Keratinocyte (primary cell): ENCODE measurements at regions not wholly inside any gene's neighbourhood (a gene's known extent, or its start where the extent isn't known, plus 50 kb on each side); places are given as distances from the start of the nearest gene placed in this dataset.

Experiments used
- DNase-seq: peaks from one replicate; pipeline ENCODE4 v3.0.0-alpha.2; 2011; ENCODE audit warnings: low read depth, missing footprints, low spot score
- FAIRE-seq: peaks from 2 replicates; lab custom pipeline; 2011; peaks lifted over from hg19 to GRCh38; lab: Jason Lieb, UNC
- H2AFZ ChIP-seq: 2 replicates; pipeline ENCODE4 v1.6.0; 2012; ENCODE audit warnings: low read length, control low read depth, inconsistent platforms; ENCODE audit not compliant: control insufficient read depth
- H3K27ac ChIP-seq: 2 replicates; pipeline ENCODE4 v1.5.1; 2011; ENCODE audit warnings: low read length; ENCODE audit not compliant: control insufficient read depth, insufficient read depth
- H3K27me3 ChIP-seq: 3 replicates; pipeline ENCODE4 v1.6.0; 2011; ENCODE audit warnings: low read length; ENCODE audit not compliant: control insufficient read depth, insufficient read depth; ENCODE audit errors: extremely low read depth
- H3K36me3 ChIP-seq, 2 experiments: 2 replicates in 1 of 2; 3 replicates in 1 of 2; pipeline ENCODE4 v1.5.1; 2011; ENCODE audit warnings: low read length in 2 of 2, mild to moderate bottlenecking in 1 of 2; ENCODE audit not compliant: control insufficient read depth in 2 of 2, insufficient read depth in 2 of 2; ENCODE audit errors: extremely low read depth in 1 of 2
- H3K4me1 ChIP-seq: 3 replicates; pipeline ENCODE4 v1.5.1; 2011; ENCODE audit warnings: low read length; ENCODE audit not compliant: control insufficient read depth, insufficient read depth; ENCODE audit errors: extremely low read depth
- H3K4me2 ChIP-seq: 3 replicates; pipeline ENCODE4 v1.6.0; 2011; ENCODE audit warnings: low read depth, low read length; ENCODE audit not compliant: control insufficient read depth, insufficient read depth; ENCODE audit errors: extremely low read depth
- H3K4me3 ChIP-seq, 3 experiments: fragments of 200-600 bp in 1 of 3; sonication (generic) in 1 of 3; 2 replicates in 2 of 3; 3 replicates in 1 of 3; pipeline ENCODE4 v1.5.1; 2011 to 2016; ENCODE audit warnings: low read length in 3 of 3, mild to moderate bottlenecking in 3 of 3, control low read depth in 2 of 3, inconsistent platforms in 1 of 3, low read depth in 1 of 3, mixed read lengths in 1 of 3, mixed run types in 1 of 3, moderate library complexity in 1 of 3; ENCODE audit not compliant: control insufficient read depth in 2 of 3, insufficient read depth in 2 of 3; ENCODE audit errors: extremely low read depth in 1 of 3
- H3K79me2 ChIP-seq: 2 replicates; pipeline ENCODE4 v1.6.0; 2012; ENCODE audit warnings: low read length; ENCODE audit not compliant: control insufficient read depth, insufficient read depth
- H3K9ac ChIP-seq: 3 replicates; pipeline ENCODE4 v1.6.0; 2011; ENCODE audit warnings: low read length; ENCODE audit not compliant: control insufficient read depth, insufficient read depth; ENCODE audit errors: extremely low read depth
- H3K9me1 ChIP-seq: 3 replicates; pipeline ENCODE4 v1.6.0; 2011; ENCODE audit warnings: low read length; ENCODE audit not compliant: control insufficient read depth, insufficient read depth; ENCODE audit errors: extremely low read depth
- H3K9me3 ChIP-seq: 2 replicates; pipeline ENCODE4 v1.5.1; 2012; ENCODE audit warnings: low read depth, low read length; ENCODE audit not compliant: control insufficient read depth
- H4K20me1 ChIP-seq: 3 replicates; pipeline ENCODE4 v1.6.0; 2011; ENCODE audit warnings: low read length; ENCODE audit not compliant: control insufficient read depth, insufficient read depth; ENCODE audit errors: extremely low read depth
- CTCF ChIP-seq, 3 experiments: IDR thresholded peaks in 1 of 3; conservative IDR thresholded peaks in 1 of 3; optimal IDR thresholded peaks in 1 of 3; 2 replicates in 2 of 3; 3 replicates in 1 of 3; pipeline versions ENCODE3 to v1.5.1; 2011; ENCODE audit warnings: low read length in 3 of 3, mild to moderate bottlenecking in 3 of 3, moderate library complexity in 2 of 3, control low read depth in 1 of 3, inconsistent platforms in 1 of 3; ENCODE audit not compliant: insufficient read depth in 2 of 3; ENCODE audit errors: extremely low read depth in 1 of 3
- EZH2 ChIP-seq: IDR thresholded peaks from one replicate; pipeline ENCODE4 v1.6.1; 2012; ENCODE audit warnings: inconsistent platforms, mild to moderate bottlenecking, low read length, moderate library complexity
- dilution Hi-C: fragments of 300-500 bp; cut with MboI; formaldehyde crosslinking; loops from one replicate; pipeline ENCODE4 v1.7.0; 2020; ENCODE audit warnings: low sequenced_read_pairs; ENCODE audit not compliant: extremely low pct_ligation_motif_present

DNA sequence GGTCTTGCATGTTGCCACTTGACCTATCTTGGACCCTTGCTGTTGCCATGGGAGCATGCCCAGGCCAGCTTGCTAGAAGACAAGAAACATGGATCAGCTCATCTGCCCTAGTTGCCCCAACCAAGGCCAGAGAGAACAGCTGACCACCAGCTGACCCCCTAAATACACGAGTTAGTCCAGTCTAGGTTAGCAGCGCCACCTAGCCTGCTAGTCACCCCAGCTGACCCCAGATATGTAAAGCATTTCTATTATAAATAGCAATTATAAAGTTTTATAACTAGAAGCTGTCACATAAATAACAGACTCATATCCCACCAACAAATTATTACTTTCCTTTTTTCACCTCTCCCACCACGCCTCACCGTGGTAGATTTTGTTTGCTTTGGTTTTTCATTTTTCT is 387.8 kb downstream of the RASEF start:
- no peaks in the 10 kb centered on the region for H4K20me1 ChIP-seq
- H3K36me3 ChIP-seq = no peaks in the 10 kb centered on the region
- dilution Hi-C loops = no loop called here
- no peaks in the 10 kb centered on the region for H3K27me3 ChIP-seq
- FAIRE-seq = no peak
- H3K9me1 ChIP-seq = no peaks in the 10 kb centered on the region
- no peak overlapping the region for H3K27ac ChIP-seq
- TF ChIP-seq CTCF (optimal IDR thresholded peaks at IDR 0.05 in 1 of 3, IDR thresholded peaks at IDR 0.05 in 1 of 3, conservative IDR thresholded peaks at IDR 0.05 in 1 of 3; ENCODE audit: extremely low read depth in 1 of 3, insufficient read depth in 2 of 3, low read length in 3 of 3) (no peak), EZH2 (no peak)
- no peaks in the 10 kb centered on the region for H3K9me3 ChIP-seq
- H3K4me3 ChIP-seq = no peak overlapping the region
- no peak overlapping the region for H3K9ac ChIP-seq
- H3K4me2 ChIP-seq = no peak overlapping the region
- H2AFZ ChIP-seq = no peak overlapping the region
- no peaks in the 10 kb centered on the region for H3K4me1 ChIP-seq
- DNase-seq = no peak
- no peaks in the 10 kb centered on the region for H3K79me2 ChIP-seq

DNA sequence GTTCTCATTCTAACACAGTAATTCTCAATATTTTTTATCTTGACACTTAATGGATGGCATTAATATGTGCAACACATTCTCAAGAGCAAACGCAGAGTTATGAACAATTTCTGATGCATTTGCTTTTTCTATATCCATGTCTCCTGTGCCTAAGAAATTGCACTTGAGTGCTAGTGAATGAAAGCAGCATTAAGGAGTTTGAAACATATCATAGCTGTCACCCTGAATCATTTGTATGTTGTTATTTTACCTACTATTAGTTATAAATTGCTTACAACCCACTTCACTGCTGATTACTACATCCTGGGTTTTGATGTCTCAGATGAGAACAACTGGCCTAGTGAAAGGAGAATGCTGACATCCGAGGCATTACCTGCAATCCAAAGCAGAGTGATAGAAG is 387.3 kb downstream of the RASEF start:
- Histone ChIP-seq H3K9me3 (no peaks in the 10 kb centered on the region), H3K4me3 (no peak overlapping the region), H2AFZ (no peak overlapping the region), H3K4me1 (no peaks in the 10 kb centered on the region), H4K20me1 (no peaks in the 10 kb centered on the region), H3K9me1 (no peaks in the 10 kb centered on the region), H3K27me3 (no peaks in the 10 kb centered on the region), H3K36me3 (no peaks in the 10 kb centered on the region), H3K9ac (no peak overlapping the region), H3K79me2 (no peaks in the 10 kb centered on the region), H3K27ac (no peak overlapping the region), H3K4me2 (no peak overlapping the region)
- dilution Hi-C loops = no loop called here
- DNase-seq (no peak), FAIRE-seq (no peak)
- TF ChIP-seq CTCF (optimal IDR thresholded peaks at IDR 0.05 in 1 of 3, IDR thresholded peaks at IDR 0.05 in 1 of 3, conservative IDR thresholded peaks at IDR 0.05 in 1 of 3; ENCODE audit: extremely low read depth in 1 of 3, insufficient read depth in 2 of 3, low read length in 3 of 3) (no peak), EZH2 (no peak)
